B cell (primary cell): ENCODE measurements at regions not wholly inside any gene's neighbourhood (a gene's known extent, or its start where the extent isn't known, plus 50 kb on each side); places are given as distances from the start of the nearest gene placed in this dataset.

Experiments used
- ATAC-seq: fragments of 200-7000 bp; cut with Tn5 transposase; one replicate; pipeline ENCODE4 v1.10.0; 2021; ENCODE audit warnings: low read depth, mild to moderate bottlenecking, moderate number of reproducible peaks, moderate library complexity
- CTCF ChIA-PET: fragments of 350-600 bp; sonication (Branson Sonifier 250); formaldehyde crosslinking; loops from one replicate; lab custom pipeline; 2021; ENCODE audit warnings: antibody characterized with exemption, inconsistent platforms; lab: Charles Lee
- POLR2A ChIA-PET: fragments of 350-600 bp; sonication (Branson Sonifier 250); formaldehyde crosslinking; loops from one replicate; lab custom pipeline; 2021; ENCODE audit warnings: antibody characterized with exemption; lab: Charles Lee
- DNase-seq: peaks from one replicate; pipeline ENCODE4 v3.0.0; 2013
- H2AFZ ChIP-seq: 2 replicates; pipeline ENCODE4 v1.6.1; 2012; ENCODE audit warnings: mild to moderate bottlenecking, low read depth, low read length; ENCODE audit not compliant: insufficient read depth, poor library complexity, severe bottlenecking
- H3K27ac ChIP-seq, 2 donors: 1 replicate in 1 of 2; 2 replicates in 1 of 2; pipeline ENCODE4 v1.5.1; 2012 to 2013; ENCODE audit warnings: low read length in 2 of 2, mild to moderate bottlenecking in 2 of 2, moderate library complexity in 1 of 2
- H3K27me3 ChIP-seq, 4 experiments: fragments of 200-600 bp in 1 of 4; sonication (generic) in 1 of 4; replicated peaks in 1 of 4; 1 replicate in 2 of 4; 2 replicates in 2 of 4; pipeline versions ENCODE4 v1.6.1 to v1.7.0; 2013 to 2016; ENCODE audit warnings: low read length in 3 of 4, mild to moderate bottlenecking in 2 of 4, mixed read lengths in 1 of 4, moderate library complexity in 1 of 4; ENCODE audit not compliant: insufficient read depth in 4 of 4, control insufficient read depth in 3 of 4; ENCODE audit errors: control extremely low read depth in 1 of 4
- H3K36me3 ChIP-seq, 2 experiments: replicated peaks in 1 of 2; 1 replicate in 1 of 2; 2 replicates in 1 of 2; pipeline versions ENCODE4 v1.6.1 to v1.7.1; 2013; ENCODE audit warnings: low read length in 1 of 2; ENCODE audit not compliant: insufficient read depth in 2 of 2, control insufficient read depth in 1 of 2; ENCODE audit errors: control extremely low read depth in 1 of 2, extremely low read depth in 1 of 2
- H3K4me1 ChIP-seq, 2 donors: fragments of 200-600 bp in 1 of 2; sonication (generic) in 1 of 2; 1 replicate in 1 of 2; 2 replicates in 1 of 2; pipeline versions ENCODE4 v1.5.1 to v1.6.1; 2013 to 2017; ENCODE audit warnings: low read length in 2 of 2; ENCODE audit not compliant: control insufficient read depth in 2 of 2, insufficient read depth in 2 of 2
- H3K4me2 ChIP-seq: replicated peaks from 2 replicates; pipeline ENCODE3; 2012; ENCODE audit warnings: mild to moderate bottlenecking, low read depth, low read length; ENCODE audit not compliant: poor library complexity, severe bottlenecking
- H3K4me3 ChIP-seq, 5 experiments: fragments of 200-600 bp in 1 of 5; sonication (generic) in 1 of 5; 1 replicate in 3 of 5; 2 replicates in 2 of 5; pipeline versions ENCODE4 v1.5.1 to v1.7.0; 2011 to 2016; ENCODE audit warnings: low read length in 4 of 5, mild to moderate bottlenecking in 4 of 5, low read depth in 2 of 5, control low read depth in 1 of 5, moderate library complexity in 1 of 5; ENCODE audit not compliant: insufficient read depth in 1 of 5; ENCODE audit errors: control extremely low read depth in 1 of 5, extremely low read depth in 1 of 5
- H3K79me2 ChIP-seq: fragments of 200-600 bp; sonication (generic); one replicate; pipeline ENCODE4 v1.6.0; 2016; ENCODE audit warnings: low read length; ENCODE audit not compliant: control insufficient read depth, insufficient read depth
- H3K9ac ChIP-seq: fragments of 200-600 bp; sonication (generic); 2 replicates; pipeline ENCODE4 v1.6.1; 2017; ENCODE audit warnings: mild to moderate bottlenecking, low read length, moderate library complexity
- H3K9me3 ChIP-seq, 3 donors: one replicate each; pipeline versions ENCODE4 v1.6.1 to v1.7.1; 2013; ENCODE audit warnings: low read length in 2 of 3; ENCODE audit not compliant: control insufficient read depth in 2 of 3, insufficient read depth in 1 of 3; ENCODE audit errors: control extremely low read depth in 1 of 3
- H4K20me1 ChIP-seq: 2 replicates; pipeline ENCODE4 v1.6.0; 2012; ENCODE audit warnings: mild to moderate bottlenecking, low read length; ENCODE audit not compliant: insufficient read depth, control insufficient read depth, poor library complexity, severe bottlenecking
- H3K27ac Mint-ChIP-seq: one replicate; pipeline ENCODE4 v1.8.0; 2021; ENCODE audit warnings: mixed read lengths
- H3K27me3 Mint-ChIP-seq: one replicate; pipeline ENCODE4 v1.8.0; 2021; ENCODE audit warnings: mixed read lengths
- H3K4me1 Mint-ChIP-seq: one replicate; pipeline ENCODE4 v1.8.0; 2021; ENCODE audit warnings: mixed read lengths
- H3K4me3 Mint-ChIP-seq: one replicate; pipeline ENCODE4 v1.8.0; 2021; ENCODE audit warnings: mixed read lengths
- H3K9me3 Mint-ChIP-seq: one replicate; pipeline ENCODE4 v1.8.0; 2022; ENCODE audit warnings: mixed read lengths; ENCODE audit not compliant: insufficient read depth
- CTCF ChIP-seq: fragments of 200-600 bp; IDR thresholded peaks from one replicate; pipeline ENCODE4 v1.8.0; 2022; ENCODE audit warnings: antibody characterized with exemption, mild to moderate bottlenecking
- EZH2 ChIP-seq: IDR thresholded peaks from 2 replicates; pipeline ENCODE4 v1.6.1; 2012; ENCODE audit warnings: borderline replicate concordance, low read depth, mild to moderate bottlenecking, moderate library complexity, low read length; ENCODE audit not compliant: insufficient read depth, poor library complexity, severe bottlenecking
- WGBS: methylation state at CpG from one replicate; pipeline ENCODE4 v1.1.5; 2013; ENCODE audit warnings: missing lambda C conversion rate; ENCODE audit not compliant: insufficient coverage; 5-methylcytosine and 5-hydroxymethylcytosine counted together
- intact Hi-C: fragments of 100-400 bp; cut with micrococcal nuclease; formaldehyde crosslinking; loops from one replicate; pipeline ENCODE4 v1.10.0; 2022

GRCh38 chr5:131107128-131107527, 57.9 kb downstream of the HINT1 start:
- no peaks in the 10 kb centered on the region for H3K4me1 Mint-ChIP-seq
- no peak overlapping the region for H3K4me3 Mint-ChIP-seq
- H3K79me2 ChIP-seq: no peaks in the 10 kb centered on the region
- H3K9ac ChIP-seq: no peak overlapping the region
- H3K27me3 ChIP-seq: no peaks in the 10 kb centered on the region
- no peaks in the 10 kb centered on the region for H3K9me3 ChIP-seq
- no peak overlapping the region for H3K27ac Mint-ChIP-seq
- WGBS: 81% methylated on average over 3 of the region's 5 CpGs
- no peak overlapping the region for H3K4me2 ChIP-seq
- CTCF ChIA-PET: interaction anchor here (0.7 kb wide), 1 partner anchor 1339 kb away, joined by 3 read pairs; no protein-coding TSS in a partner anchor
- no peaks in the 10 kb centered on the region for H3K9me3 Mint-ChIP-seq
- DNase-seq (no peak), ATAC-seq (no peak)
- intact Hi-C loops: loop anchor here (5.0 kb wide), 1 partner anchor 1445 kb away; no protein-coding TSS in a partner anchor
- no peak overlapping the region for H3K27ac ChIP-seq
- H3K4me3 ChIP-seq: no peak overlapping the region
- no peak overlapping the region for H2AFZ ChIP-seq
- no peaks in the 10 kb centered on the region for H3K27me3 Mint-ChIP-seq
- H3K4me1 ChIP-seq: no peaks in the 10 kb centered on the region
- no peaks in the 10 kb centered on the region for H4K20me1 ChIP-seq
- H3K36me3 ChIP-seq: no peaks in the 10 kb centered on the region
- TF ChIP-seq CTCF: no peak
- TF ChIP-seq EZH2: no peak
- POLR2A ChIA-PET: no interaction called here

- no CpG with 5 or more reads among the region's 2 CpGs for WGBS
These were observed 60.8 kb downstream of the HINT1 start for GRCh38 chr5:131104169-131104808.

More at GRCh38 chr5:131104169-131104808, 60.8 kb downstream of the HINT1 start:
- H4K20me1 ChIP-seq: no peaks in the 10 kb centered on the region
- H3K36me3 ChIP-seq: no peaks in the 10 kb centered on the region
- no peak overlapping the region for H3K4me3 Mint-ChIP-seq
- intact Hi-C loops: no loop called here
- H3K27ac Mint-ChIP-seq: no peak overlapping the region
- H3K4me3 ChIP-seq: no peak overlapping the region
- DNase-seq (no peak), ATAC-seq (no peak)
- no peak overlapping the region for H2AFZ ChIP-seq
- H3K9me3 ChIP-seq: no peaks in the 10 kb centered on the region
- H3K4me2 ChIP-seq: no peak overlapping the region
- no peaks in the 10 kb centered on the region for H3K9me3 Mint-ChIP-seq
- H3K27ac ChIP-seq: no peak overlapping the region
- H3K4me1 Mint-ChIP-seq: no peaks in the 10 kb centered on the region
- TF ChIP-seq EZH2 (no peak), CTCF (no peak)
- H3K9ac ChIP-seq: no peak overlapping the region
- peaks cover 2% of the 10 kb centered on the region for H3K27me3 Mint-ChIP-seq
- no peaks in the 10 kb centered on the region for H3K4me1 ChIP-seq
- H3K79me2 ChIP-seq: no peaks in the 10 kb centered on the region
- H3K27me3 ChIP-seq: no peaks in the 10 kb centered on the region
- POLR2A ChIA-PET: no interaction called here
- CTCF ChIA-PET: no interaction called here
